Activated T-cell treated with anti-CD3 and anti-CD28 coated beads for 48 hours (primary cell): ENCODE measurements at regions not wholly inside any gene's neighbourhood (a gene's known extent, or its start where the extent isn't known, plus 50 kb on each side); places are given as distances from the start of the nearest gene placed in this dataset.

ENCODE experiments used
- DNase-seq: peaks from one replicate; pipeline ENCODE4 v3.0.0-alpha.2; 2020; ENCODE audit warnings: low read depth

- DNase-seq, result no peak
Measured at GRCh38 chr6:9467741-9468140, 947.1 kb downstream of the TFAP2A start.

GRCh38 chr6:9464583-9464982 lies 950.3 kb downstream of the TFAP2A start:
- DNase-seq, result no peak

- DNase-seq, result no peak
Measured at GRCh38 chr6:9463311-9463710, 951.6 kb downstream of the TFAP2A start.

- DNase-seq, result no peak
Measured at GRCh38 chr6:9461188-9461587, 953.7 kb downstream of the TFAP2A start.

- DNase-seq, result no peak
Measured at GRCh38 chr6:9458424-9458823, 956.5 kb downstream of the TFAP2A start.

GRCh38 chr6:9455864-9456658 lies 958.8 kb downstream of the TFAP2A start:
- no peak for DNase-seq

- no peak for DNase-seq
Measured at GRCh38 chr6:9439621-9440330, 975.1 kb downstream of the TFAP2A start.

GRCh38 chr6:9437836-9438235 lies 977.0 kb downstream of the TFAP2A start:
- no peak for DNase-seq

GRCh38 chr6:9435281-9435680 lies 979.6 kb downstream of the TFAP2A start:
- no peak for DNase-seq

- DNase-seq, result no peak
Measured at GRCh38 chr6:9431945-9432344, 982.9 kb downstream of the TFAP2A start.

GRCh38 chr6:9428421-9429172 lies 986.3 kb downstream of the TFAP2A start:
- no peak for DNase-seq

GRCh38 chr6:9422138-9422537 lies 986.8 kb upstream of the SLC35B3 start:
- DNase-seq, result no peak

GRCh38 chr6:9420316-9421015 lies 985.1 kb upstream of the SLC35B3 start:
- DNase-seq, result no peak

- no peak for DNase-seq
Measured at GRCh38 chr6:9417400-9417799, 982.1 kb upstream of the SLC35B3 start.

GRCh38 chr6:9412951-9413559 lies 977.7 kb upstream of the SLC35B3 start:
- no peak for DNase-seq

GRCh38 chr6:9409126-9409525 lies 973.8 kb upstream of the SLC35B3 start:
- DNase-seq, result no peak

- no peak for DNase-seq
Measured at GRCh38 chr6:9408402-9409117, 973.2 kb upstream of the SLC35B3 start.

GRCh38 chr6:9405825-9406224 lies 970.5 kb upstream of the SLC35B3 start:
- DNase-seq, result no peak

GRCh38 chr6:9405369-9405768 lies 970.0 kb upstream of the SLC35B3 start:
- DNase-seq, result no peak

- DNase-seq, result no peak
Measured at GRCh38 chr6:9404351-9405146, 969.2 kb upstream of the SLC35B3 start.
